NCI-H2196 (cell line): ENCODE measurements at regions not wholly inside any gene's neighbourhood (a gene's known extent, or its start where the extent isn't known, plus 50 kb on each side); places are given as distances from the start of the nearest gene placed in this dataset.
A peak's percentile ranks its signal among the peaks of the same experiment; 100 is the strongest.

Source experiments
- DNase-seq: peaks from one replicate; lab custom pipeline; 2025; ENCODE audit not compliant: unreplicated experiment; lab: John Stamatoyannopoulos, UW

DNA sequence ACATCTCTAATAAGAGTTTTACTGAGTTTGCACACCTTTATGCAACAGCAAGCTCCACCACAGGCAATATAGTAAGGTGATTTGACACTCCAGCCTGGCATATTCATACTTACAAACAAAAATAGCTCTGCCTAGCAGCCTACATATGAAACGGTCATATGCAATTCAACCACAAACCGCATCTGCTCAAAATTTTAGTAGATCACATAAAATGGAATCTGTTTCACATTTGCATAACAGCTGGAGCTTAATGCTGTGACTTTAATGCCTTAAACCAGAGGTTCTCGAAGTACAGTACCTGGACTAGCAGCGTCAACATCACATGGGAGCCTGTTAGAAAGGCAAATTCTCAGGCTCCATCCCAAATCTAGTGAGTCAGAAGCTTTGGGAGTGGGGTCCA lies 578.4 kb downstream of the CDH11 start:
- DNase-seq: no peak

DNA sequence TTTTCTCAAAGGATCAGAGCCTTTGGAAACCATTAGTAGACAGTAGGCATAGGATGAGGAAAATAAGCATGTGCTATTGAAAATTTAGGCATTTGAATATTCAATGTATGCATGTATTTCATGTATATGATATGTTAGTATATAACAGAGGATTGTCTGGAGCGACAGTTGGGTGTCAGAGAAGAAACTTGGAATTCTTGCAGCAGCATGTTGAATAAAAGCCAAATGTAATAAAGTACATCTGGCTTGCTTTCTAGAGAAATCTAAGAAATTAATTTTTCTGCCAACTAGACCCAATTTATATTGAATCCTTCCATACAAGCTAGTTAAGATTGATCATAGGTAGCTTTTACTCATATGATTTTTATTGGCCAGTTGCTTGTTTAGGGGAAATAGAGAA lies 578.8 kb downstream of the CDH11 start:
- no peak for DNase-seq

DNA sequence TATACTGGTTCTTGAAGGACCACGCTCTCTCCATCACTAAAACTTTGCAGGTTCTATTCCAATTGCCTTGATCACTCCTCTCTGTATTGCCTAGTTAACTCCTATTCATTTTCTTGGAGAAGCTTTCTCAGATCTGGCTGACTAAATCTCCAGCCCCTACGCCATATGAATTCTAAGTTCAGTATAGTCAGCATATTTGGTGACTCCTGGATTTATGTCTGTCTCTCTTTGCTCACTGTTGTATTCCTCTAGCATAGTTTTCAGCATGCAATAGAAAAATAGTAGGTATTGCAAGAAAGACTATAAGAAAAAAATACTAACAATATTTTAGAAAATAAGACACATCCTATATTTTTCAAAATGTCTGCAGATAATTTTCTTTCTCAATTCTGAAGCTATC lies 579.7 kb downstream of the CDH11 start:
- DNase-seq: no peak

DNA sequence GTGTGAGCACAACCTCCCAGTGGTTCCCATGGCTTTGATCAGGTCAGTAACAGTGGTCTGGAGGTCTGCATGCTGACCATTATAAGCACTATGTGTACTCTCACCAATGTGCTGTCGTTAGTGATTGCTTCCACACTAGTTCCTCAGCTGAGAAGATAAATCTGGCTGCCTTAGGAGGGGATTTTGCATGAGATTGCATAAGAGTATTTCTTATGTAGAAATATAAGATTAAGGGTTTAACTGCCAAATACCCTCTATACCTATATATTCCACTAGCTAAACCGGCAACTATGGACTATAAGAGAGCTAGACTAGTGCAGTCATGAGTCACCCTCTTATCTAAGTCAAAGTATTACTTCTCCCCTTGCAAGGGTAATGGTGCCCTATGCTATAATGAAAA lies 580.2 kb downstream of the CDH11 start:
- DNase-seq: no peak

DNA sequence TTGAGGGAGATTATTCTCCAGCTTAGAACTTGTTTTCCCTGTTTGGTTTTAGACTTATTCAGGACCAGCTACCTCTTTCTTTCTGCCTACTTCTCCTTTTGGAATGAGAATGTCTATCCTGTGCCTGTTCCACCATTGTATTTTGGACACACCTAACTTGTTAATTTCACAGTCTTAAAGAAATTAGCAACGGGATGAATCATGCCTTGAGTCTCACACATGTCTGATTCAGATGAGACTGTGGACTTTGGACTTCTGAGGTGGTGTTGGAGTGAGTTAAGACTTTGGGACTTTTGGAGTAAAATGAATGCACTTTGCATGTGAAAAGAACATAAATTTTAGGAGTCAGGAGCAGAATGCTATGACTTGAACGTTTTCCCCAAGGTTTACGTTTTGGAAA lies 581.4 kb downstream of the CDH11 start:
- no peak for DNase-seq

DNA sequence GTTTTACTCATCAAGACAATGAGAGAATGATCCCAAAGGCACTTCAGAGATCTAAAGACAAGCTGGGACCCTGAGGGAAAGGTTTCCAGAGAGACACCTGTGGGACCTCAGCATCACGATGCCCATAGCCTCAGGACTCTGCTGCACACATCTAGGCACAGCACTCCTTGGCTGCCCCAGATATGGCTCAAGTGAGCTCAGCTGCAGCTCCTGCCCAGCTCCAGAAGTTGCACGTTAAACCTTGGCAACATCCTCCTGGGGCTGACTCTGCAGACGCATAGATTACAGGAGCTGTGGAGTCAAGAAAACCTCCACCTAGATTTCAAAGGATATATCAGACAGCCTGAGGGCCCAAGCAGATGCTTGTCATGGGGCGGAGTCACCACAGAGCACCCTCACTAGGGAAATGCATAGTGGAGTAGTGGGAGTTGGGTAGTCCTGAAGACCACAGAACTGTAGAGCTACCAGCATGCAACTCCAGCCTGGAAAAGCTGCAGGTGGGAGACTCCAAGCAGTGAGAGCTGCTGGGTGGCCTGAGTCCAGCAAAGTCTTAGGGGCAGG lies 582.0 kb downstream of the CDH11 start:
- DNase-seq: no peak

DNA sequence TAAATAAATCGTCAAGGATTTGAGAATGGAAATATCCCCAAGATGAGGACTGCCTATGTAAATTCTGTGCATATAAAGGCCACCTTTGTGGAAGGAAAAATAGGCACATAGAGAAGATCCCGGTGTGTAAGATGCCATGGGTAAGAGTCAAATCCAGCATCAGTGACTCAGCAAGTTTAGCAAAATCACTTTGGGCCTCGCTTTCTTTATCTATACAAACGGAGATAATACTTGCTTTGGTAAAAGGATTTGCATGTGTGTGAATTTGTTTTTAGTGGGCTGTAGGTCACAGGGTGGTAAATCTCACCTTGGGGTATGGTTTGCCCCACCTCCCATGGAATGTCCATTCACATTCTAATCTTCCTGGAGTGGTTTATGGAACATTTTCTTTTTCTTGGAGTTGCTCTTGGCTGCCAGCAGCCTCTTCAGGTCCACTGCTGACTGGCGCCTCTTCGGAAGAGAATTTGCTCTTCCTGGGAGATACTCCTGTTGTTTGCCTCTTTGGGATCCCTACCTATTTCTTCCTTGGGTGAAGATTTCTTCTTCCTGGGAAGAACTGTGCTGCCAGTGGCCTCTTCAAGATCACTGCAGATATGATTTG lies 587.6 kb downstream of the CDH11 start:
- no peak for DNase-seq

DNA sequence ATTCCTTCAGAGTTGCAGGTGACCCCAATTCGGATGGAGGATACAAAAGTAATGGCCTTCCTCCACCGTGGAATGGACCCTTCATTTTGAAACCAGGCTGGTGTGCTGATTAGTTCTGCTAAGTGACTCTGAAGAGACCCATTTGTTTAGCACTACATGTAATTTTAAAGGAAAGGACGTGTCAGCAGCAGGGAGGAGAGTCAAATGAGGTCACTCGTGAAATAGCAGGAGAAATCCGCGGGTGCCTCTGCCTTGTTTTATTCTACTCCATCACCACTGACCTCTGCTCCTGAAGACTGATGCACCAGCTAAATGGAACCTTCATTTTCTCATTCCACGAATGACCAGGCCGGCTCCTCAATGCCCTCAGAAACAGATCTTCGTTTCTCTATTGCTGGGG lies 589.2 kb downstream of the CDH11 start:
- no peak for DNase-seq

DNA sequence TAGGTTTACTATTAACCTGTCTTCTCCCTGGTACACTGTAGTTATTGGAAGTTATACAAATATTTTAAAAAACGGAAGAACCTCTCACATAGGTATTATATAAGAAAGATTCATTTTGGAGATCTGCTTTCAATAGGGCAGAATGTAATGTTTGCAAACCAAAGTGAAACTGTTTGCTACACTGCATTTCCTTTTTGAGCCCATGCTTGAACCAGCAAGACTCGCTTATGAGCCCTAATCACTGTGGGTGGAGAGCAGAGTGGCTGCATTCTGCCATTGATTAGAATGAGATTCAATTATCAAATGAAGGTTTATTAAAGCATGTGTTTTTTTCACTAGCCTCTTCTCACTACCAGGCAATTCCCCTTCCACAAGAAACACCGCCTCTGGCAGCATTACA lies 589.7 kb downstream of the CDH11 start:
- DNase-seq: no peak

DNA sequence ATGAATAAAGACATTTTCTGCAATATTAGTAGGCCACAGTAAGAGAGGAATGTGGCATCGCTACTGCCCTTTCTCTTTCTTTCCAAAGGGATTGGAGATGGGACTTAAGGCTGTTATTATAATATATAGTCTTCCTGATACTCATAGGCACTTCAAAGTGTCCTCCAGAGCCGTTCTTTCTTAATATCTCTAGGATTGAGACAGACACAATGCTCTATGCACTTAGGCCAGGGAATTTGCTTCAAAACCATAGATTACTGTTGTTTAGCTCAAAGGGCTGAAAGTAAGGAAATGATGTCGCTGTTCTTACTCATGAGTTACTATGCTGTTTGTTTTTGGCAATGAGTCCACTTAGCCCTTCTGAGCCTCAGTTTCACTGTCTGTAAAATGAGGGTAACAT lies 590.5 kb downstream of the CDH11 start:
- DNase-seq: no peak

DNA sequence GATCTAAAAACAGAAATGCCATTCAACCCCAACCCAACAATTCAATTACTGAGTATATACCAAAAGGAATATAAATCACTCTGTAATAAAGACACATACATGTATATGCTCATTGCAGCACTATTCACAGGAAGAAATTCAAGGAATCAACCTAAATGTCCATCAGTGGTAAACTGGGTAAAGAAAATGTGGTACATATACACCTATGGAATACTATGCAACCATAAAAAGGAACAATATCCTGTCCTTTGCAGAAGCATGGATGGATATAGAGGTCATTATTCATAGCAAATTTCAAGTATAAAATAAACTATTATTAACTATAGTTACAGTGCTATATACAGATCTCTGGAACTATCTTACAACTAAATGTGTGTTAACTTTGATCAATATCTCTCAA lies 599.3 kb downstream of the CDH11 start:
- no peak for DNase-seq

DNA sequence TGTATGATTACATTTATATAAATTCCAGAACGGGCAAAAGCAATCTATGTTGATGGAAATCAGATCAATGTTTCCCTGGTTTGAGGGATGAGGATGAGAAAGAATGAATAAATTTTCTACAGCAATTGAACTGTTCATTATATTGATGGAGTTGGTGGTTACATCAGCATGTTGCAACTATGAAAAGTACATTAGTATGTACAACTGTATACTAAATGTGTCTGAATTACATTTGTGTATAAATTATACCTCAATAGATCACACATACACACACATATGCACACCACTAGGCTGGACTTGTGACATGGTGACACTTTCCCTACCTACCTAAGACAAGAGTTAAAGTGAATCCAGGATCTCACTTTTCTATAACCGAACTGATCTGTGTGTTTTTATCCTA lies 608.0 kb downstream of the CDH11 start:
- DNase-seq: no peak

DNA sequence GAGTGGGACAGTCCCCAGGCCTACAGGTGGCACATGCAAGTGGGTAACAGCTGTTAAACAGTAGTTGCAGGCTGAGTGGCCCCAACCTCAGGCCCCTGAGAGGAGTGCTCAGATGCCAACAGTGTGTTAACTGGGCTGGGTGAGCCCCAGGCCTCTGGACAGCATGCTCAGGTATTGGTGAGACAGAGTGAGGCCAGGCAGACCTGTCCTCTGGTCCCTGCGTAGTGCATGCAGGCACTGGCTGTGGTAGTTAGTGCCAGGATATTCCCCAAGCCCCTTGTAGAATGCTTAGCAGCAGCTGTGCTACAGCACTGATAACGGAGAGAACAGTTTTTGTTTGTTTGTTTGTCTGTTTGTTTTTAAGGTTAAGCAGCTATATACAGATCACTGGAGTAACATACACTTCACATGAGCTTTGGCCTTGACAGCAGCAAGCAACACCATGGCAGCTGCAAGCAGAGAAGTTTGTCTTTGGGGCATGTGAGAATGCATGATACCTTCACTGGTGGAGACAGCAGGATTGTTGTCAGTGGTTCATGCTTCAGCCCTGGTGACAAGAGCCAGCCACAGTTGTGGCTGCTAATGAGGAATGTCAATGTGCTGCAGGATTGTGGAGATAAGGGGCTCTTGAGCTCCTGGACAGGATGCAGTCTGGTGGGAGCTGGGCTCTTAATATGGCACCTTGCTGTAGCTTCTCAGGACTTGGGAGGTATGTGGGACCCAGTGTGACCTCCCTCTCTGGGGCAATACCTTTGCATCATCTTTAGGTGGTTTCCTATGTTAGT lies 614.4 kb downstream of the CDH11 start:
- DNase-seq: no peak

DNA sequence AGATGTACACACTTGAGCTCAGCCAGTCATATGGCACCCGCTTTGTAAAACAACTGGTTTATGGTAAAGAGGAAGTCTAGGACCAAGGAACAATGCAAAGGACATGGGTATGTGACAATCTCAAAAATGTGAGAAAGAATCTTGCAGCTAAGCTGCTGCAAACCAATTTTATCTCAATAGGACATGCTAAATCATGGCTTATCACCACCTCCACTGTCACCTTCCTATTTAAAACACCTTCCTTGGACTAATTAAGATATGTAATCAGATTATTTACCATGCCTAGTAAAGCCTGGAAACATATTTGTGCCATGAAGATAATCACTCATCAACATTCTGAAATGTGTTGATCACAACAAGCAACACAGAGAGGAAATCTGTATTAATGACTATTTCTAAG lies 622.7 kb downstream of the CDH11 start:
- DNase-seq: no peak

DNA sequence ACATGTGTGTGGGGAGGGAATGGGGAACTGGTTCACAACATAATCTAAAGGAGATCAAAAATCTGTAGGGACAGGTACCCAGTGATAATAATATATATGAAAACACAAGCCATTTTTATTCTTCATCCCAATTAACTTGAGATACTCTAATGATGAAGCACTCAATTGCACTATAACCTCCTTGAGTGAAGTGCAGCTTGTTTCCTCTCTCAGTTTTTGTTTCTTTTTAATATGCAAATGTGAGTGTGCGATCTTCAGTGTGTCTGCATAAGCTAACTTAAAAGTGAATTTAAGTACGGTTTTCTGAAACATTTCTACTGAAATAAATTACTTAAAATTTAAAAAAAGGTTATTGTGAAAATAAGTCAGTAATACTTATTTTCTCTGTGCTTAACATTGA lies 623.5 kb downstream of the CDH11 start:
- no peak for DNase-seq

DNA sequence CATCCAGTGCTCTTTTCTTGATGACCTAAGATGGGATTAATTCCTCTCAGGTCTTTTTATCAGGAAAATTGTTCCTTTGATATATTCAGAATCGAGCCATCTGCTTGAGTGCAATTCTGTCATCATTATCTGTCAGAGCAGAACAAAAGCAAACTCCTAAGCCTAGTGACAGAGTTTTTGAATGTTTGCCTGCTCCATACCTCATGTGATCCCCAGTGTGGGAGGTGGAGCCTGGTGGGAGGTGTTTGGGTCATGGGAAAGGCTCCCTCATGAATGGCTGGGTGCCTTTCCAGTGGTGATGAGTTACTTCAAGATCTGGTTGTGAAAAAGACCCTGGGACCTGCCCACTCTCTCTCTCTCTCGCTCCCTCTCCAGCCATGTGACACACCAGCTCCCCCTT lies 628.2 kb downstream of the CDH11 start:
- no peak for DNase-seq

DNA sequence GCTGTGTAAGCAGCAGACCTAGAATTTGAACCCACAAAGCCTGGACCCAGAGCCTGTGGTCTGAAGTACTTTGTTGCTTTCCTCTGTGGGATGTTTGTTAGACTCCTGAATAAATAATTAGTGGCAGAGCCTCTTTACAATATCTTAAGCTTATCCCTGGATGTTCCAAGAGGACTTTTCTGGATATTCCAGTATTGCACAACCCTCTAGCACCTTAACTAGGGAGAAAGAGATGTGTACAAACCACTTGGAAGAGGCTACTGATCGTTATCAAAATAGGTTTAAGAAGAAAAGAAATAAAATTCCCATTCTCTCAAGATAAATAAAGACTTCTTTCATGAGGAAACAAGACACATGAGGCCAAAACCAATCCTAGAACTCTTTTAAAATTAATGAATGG lies 632.4 kb downstream of the CDH11 start:
- DNase-seq: no peak

DNA sequence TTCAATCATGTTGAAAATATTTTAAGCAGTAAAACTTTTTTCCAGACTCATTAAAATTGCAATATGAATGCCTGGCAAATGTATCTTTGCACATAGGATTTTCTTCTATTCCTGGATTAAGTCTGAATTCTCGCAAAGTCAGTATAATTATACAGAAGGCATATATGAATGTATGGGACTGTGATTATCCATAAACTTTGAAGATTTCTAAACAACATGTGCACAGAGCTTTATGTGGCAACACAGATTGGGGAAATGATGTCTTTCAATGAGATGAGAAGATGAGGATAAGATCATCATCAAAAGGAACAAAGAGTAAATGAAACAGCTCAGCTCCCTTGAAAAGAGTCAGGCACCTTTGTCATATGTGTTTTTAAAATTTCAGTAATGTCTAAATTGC lies 635.3 kb downstream of the CDH11 start:
- DNase-seq: no peak

DNA sequence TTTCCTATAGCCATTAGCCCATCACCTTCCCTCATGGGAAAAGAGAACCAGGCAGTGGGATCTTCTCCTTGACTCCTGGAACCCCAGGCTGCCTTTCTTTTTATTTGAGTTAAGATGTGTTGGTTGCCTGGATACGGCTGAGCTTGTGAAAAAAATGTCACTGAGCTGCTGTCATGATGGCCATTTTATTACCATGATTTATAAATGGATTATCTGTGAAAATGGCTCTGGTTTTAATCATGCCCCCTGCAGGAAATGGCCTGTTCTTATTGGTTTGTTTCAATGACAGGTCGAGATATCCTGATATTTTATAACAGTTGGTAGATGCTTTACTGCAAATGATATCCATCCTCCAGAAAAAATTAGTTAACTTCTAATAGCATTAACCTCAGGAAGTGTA lies 640.4 kb downstream of the CDH11 start:
- DNase-seq: no peak

DNA sequence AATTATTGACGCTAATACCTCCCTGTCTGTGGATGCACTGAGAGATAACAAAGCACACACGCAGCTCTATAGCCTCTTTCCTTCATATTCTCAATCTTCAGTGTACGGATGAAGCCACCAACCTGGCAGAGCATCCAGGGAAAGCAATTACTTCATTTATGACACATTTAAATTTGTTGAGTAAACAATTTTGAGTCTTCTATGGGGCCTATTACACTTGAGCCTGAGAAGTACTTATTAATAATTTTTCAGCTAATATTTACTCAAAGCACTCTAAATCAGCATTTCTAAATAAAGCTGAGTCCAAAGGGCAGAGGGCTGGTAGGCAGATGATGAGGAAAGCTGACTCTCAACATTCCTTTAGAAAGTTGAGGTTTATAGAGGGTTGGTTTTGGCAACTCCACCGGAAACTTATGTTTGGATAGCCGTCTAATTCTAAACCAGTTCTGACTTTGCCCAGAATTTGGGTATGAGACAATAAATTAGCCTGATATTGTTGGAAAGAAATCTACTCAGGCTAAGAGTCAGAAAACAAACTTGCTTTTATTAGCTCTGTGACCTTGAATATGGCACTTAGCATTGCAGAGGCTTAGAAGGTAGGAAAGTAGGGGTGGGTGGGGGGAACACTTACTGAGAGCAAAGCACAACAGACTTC lies 643.5 kb downstream of the CDH11 start:
- peak; percentile 13 for DNase-seq

DNA sequence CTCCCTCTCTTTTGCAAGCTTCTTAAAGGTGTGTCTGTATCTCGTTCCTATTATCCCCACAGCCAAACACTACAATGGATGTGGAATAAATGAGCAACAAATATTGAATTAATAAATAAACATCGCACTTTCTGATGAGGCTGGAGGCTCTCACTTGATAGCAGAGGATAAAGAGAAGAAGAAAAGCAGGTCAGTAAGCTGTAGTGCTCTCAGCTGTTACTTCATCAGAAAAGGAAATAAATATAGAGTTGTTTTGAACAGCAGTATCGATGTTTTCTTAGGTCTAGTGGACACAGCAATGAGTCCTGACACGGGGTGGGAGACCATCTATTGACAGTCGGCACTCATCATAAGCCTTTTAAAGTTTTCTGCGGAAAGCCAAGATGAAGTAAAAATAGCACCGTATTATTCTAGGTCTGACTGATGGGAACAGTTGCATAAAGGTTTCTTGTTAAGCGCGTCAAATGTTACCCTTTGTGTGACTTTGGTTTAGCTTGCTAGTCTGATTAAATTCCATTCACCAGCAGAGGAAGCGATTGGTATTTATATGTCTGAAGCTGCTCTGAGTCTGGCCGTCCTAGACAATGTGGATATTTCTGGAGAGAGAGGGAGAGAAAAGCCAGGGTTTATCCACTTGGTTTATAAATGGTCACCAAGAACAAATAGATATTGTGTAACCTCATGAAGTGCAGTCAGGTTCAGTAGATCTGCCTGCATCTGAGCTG lies 646.1 kb downstream of the CDH11 start:
- DNase-seq: no peak

DNA sequence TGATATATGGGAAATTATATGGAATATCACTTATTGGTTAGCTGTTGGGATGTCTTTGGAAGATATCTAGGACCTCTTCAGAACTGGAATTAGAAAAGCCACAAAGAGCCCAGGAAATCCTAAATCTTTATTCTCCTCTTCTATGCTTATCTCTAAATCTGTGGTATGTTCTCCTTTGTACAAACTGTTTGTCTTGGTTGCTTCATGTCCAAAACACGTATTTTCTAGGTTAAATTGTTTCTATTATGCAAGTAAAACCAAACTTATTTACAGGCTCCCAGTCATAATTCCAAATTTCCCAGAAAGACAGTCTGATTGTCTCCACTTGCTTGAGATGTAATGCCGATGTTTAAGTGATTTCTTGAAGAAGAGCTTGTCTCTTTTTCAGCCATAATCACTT lies 650.9 kb downstream of the CDH11 start:
- DNase-seq: no peak
